ENCODE measurements at regions not wholly inside any gene's neighbourhood (a gene's known extent, or its start where the extent isn't known, plus 50 kb on each side); places are given as distances from the start of the nearest gene placed in this dataset.
"Not testable (repeated sequence)": the region's sequence is repeated elsewhere in the genome, so short reads cannot be mapped to it uniquely, and the experiment has no call there.

DNA sequence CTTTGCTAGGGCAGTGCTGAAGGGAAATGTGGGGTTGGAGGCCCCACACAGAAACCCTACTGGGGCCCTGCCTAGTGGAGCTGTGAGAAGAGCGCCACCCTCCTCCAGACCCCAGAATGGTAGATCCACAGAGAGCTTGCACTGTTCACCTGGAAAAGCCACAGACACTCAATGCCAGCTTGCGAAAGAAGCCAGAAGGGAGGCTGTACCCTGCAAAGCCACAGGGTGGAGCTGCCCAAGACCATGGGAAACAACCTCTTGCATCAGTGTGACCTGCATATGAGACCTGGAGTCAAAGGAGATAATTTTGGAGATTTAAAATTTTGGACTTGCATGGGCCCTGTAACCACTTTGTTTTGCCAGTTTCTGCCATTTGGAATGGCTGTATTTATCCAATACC lies 615.4 kb upstream of the MIR17HG start:
- no peak for DNase-seq

- DNase-seq, result not testable (repeated sequence)
These were observed 613.0 kb upstream of the MIR17HG start for GRCh38 chr13:90734497-90734896.

DNA sequence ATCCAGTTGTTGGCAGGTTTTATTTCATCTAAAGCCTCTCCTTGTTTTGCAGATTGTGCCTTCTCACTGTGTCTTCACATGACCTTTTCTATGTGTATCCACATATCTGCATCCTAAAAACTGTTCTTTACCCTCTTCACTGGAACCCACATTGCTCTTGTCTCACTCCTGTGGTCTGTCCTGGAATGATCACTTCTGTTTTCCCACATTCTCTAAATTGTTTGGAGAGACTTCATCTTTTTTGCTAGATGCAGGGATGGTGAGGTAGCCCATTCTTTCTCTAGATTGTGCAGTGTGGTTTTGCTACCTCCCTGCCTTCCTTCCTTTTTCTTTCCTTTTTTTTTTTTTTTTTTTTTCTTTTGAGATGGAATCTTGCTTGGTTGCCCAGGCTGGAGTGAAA lies 608.6 kb upstream of the MIR17HG start:
- DNase-seq, result no peak

DNA sequence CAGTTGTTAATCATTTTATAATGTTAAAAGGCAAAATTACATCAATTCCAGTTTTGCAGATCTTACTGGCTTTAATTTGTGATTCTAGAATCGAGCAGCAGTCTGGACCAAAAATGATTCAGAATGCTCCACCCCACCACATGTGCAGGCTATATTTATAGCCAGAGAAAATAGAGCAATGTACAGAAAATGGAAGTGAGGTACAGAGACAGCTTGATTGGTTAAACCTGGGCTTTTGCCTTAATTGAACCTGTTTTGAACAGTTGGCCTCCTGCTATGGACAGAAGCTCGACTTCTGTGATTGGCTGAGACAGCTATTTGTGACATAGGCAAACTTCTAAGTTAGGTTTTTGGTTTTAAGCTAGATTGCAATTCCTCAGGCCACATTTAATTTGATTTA lies 607.4 kb upstream of the MIR17HG start:
- DNase-seq, result no peak

DNA sequence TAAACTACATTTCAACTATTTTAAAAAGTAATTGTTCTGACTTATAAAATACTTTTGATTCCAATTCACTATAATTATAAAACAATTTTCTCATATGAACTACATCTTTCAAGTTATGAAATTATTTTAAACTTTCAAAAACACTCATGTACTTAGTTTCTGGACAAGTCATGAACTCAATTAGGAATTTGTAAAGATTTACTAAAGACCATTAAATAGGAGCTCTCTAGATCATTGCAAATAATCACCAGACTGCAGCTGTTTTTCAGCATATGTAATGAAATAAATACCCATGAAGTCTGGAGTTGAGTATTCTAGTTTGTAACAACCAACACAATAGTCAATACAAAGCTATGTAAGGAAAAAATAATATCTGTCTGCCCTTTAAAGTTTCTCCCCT lies 605.1 kb upstream of the MIR17HG start:
- DNase-seq, result no peak

- no peak for DNase-seq
These were observed 601.3 kb upstream of the MIR17HG start for GRCh38 chr13:90746230-90746629.

DNA sequence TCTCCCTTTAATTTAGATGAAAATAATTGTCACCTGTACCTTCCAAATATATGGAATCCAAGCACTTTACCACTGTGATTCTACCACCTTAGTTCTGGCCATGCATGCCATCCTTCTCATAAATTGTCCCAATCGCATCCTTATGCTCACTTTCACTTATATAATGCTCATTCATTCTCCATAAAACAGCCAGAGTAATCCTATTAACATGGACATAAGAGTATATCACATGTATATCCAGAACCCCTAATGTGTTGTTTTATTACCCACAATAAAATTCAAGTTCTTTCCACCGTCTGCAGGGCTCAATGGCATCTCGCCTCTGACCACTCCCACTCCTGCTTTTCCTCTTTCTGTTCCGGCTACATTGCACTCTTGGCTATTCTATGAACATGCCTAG lies 597.5 kb upstream of the MIR17HG start:
- no peak for DNase-seq

- no peak for DNase-seq
These were observed 596.5 kb upstream of the MIR17HG start for GRCh38 chr13:90751026-90751425.

GRCh38 chr13:90752070-90752469 lies 595.4 kb upstream of the MIR17HG start:
- no peak for DNase-seq

DNA sequence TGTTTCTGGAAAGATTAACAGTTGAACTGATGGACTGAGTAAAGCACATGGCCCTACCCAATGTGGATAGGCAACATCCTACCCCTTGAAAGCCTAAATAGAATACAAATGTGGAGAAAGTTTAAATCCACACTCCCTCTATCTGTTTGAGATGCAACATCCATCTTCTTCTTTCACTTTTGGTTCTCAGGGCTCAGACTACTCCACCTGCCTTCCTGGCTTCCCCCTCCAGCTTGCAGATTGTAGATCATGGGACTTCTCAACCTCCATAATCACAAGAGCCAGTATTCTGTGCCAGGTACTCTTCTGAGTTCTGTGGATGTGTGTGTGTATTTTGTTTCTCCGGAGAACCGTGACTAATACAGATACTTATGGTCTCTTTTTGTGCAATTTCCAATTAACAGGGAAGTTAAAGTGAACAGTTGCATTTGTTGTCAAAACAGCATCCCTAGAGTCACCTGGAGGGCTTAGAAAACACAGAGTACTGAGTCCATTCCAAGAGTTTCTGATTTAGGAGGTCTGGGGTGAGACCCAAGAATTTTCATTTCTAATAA lies 590.3 kb upstream of the MIR17HG start:
- DNase-seq, result no peak

- DNase-seq, result no peak
These were observed 586.8 kb upstream of the MIR17HG start for GRCh38 chr13:90760639-90761038.

DNA sequence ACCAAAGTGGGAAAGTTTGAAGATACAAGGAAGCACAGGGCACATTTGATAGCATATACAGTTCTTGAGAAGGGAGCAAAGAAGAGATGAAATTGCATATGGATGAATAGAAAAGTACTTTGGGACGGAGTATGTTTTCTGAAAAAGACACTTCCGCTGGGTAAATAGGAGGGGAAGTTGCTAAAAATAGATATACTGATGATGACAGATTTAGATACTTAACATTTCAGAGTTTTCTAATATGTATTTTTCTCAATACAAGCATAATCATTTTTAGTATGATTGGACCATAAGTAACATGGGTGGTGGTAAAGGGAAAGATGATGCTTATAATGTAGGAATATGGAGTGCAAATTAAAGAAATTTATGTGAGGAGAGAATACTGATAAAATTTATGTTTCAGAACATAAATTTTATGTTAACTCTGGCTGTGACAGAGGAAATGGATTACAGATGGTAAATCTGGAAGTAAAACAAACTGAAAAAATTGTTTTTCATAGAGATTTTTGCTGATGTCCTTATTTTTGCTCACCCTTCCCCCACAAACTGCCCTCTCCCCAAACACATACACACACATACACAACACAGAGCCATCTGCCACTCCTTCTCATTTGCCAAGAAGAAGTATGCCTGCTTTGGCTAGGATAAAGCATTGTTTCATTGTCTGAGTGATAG lies 583.9 kb upstream of the MIR17HG start:
- no peak for DNase-seq

- DNase-seq, result no peak
These were observed 581.0 kb upstream of the MIR17HG start for GRCh38 chr13:90766386-90766902.

- no peak for DNase-seq
These were observed 579.4 kb upstream of the MIR17HG start for GRCh38 chr13:90768116-90768515.

DNA sequence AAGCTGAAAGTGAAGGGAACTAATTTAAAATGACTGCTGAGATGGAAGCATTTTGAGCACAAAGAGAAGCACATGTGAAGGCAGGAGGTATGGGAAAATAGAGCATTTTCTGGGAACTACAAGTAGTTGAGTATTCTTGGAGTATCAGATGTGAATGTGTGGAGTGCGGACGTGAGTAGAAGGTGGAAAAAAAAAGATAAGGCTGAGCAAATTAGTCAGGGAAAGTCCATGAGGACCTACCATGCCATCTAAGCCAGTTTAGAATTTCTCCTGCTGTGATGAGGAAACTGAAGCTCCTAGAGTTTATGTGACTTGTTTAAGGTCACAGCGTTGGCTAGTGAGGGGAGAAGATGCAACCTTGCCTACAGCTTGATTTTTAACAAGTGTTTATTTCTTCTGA lies 578.1 kb upstream of the MIR17HG start:
- DNase-seq, result no peak

- DNase-seq, result no peak
These were observed 577.2 kb upstream of the MIR17HG start for GRCh38 chr13:90770334-90770733.

GRCh38 chr13:90773681-90774080 lies 573.8 kb upstream of the MIR17HG start:
- no peak for DNase-seq

DNA sequence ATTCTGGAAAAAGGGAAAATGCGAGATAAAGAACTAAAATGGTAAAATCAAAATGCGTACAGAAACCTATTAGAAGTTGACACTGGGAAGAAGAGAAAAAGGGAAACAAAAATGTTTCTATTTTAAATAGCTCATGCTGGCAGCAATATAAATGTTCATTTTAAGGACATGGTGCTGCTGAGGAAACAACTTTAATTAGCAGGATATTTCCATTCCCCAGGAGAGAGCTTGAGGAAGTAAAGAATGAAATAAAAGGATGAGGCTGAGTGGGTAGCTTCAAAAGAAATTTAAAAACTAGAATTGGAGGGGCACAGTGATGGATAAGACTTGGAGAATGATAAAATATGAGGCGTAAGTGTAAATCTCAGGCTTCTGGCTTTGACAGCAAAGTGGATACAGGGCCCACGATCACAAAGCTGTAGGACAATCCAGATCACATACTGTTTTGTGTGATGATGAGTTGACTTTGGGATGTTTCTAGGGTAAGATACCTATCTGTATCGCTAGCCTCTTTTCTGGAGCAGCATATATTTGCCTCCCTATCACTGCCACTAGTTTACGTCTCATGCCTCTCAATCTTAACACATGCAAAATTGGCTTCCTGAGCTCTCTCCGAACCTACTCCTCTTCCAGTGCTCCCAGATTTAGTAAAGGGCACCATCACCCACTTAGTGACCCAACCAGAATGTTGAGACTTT lies 571.3 kb upstream of the MIR17HG start:
- DNase-seq, result no peak

GRCh38 chr13:90783273-90783672 lies 564.2 kb upstream of the MIR17HG start:
- DNase-seq, result no peak

GRCh38 chr13:90787007-90787406 lies 560.5 kb upstream of the MIR17HG start:
- DNase-seq, result no peak

GRCh38 chr13:90792335-90792734 lies 555.2 kb upstream of the MIR17HG start:
- no peak for DNase-seq

DNA sequence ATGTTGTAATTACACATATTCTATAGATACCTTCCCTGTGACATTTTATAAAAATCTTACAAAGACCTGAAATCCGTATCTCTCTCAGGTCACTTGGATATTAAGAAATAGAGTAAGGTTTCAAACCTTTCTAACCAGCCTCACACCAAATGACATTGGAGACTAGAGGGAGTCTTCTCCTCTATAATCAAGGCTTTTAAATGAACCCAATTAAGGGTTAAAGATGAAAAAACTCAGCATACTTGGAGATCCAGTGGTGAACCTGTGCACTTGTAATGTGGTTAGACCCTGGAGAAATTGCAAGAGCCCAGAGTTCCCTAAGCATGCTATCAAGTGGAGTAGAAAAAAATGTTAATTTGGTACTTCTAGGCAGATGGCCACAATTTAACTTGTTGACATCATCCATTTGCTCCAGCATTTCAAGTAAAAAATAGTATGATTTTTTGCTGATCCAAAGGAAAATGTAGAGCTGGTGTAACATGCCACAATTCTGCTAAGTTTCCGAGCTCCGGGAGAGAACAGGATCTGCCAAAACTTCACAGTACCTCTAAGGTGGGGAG lies 554.1 kb upstream of the MIR17HG start:
- no peak for DNase-seq

DNA sequence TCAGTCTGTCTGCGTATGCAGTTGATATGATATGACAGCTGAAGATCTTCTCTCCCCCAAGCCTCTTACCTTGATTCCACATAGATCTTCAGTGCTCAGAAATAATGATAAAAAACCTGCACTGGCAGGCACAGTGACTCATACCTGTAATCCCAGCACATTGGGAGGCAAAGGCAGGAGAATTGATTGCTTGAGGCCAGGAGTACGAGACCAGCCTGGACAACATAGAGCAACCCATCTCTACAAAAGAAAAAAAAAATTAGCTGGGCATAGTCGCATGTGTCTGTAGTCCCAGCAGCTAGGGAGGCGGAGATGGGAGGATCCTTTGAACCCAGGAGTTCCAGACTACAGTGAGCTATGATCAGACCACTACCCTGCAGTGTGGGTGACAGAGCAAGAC lies 551.0 kb upstream of the MIR17HG start:
- no peak for DNase-seq

DNA sequence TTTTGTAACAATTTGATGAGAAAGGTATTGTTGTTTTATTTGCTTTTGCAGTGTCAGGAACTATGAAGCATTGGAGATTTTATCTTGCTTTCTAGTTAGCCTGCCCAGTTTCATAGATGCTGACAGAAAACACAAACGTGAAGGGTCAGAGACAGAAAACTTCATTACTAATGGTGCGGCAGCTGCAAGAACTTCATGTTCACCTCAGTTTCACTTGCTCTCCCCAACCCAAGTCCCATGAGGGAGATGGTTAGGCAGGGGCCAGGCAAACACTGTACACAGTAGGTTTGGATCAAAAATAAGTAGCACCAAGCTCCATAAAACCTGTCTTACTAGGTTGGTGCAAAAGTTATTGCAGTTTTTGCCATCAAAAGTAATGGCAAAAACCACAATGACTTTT lies 550.2 kb upstream of the MIR17HG start:
- no peak for DNase-seq
